Stimulated activated CD4-positive, alpha-beta T cell treated with anti-CD3 and anti-CD28 coated beads, Interleukin-4, amount 100 ng/mL, for 24 hours (primary cell): ENCODE measurements at regions not wholly inside any gene's neighbourhood (a gene's known extent, or its start where the extent isn't known, plus 50 kb on each side); places are given as distances from the start of the nearest gene placed in this dataset.
"Not testable (repeated sequence)": the region's sequence is repeated elsewhere in the genome, so short reads cannot be mapped to it uniquely, and the experiment has no call there.

Experiments
- DNase-seq: peaks from one replicate; pipeline ENCODE4 v3.0.0-alpha.2; 2020

DNA sequence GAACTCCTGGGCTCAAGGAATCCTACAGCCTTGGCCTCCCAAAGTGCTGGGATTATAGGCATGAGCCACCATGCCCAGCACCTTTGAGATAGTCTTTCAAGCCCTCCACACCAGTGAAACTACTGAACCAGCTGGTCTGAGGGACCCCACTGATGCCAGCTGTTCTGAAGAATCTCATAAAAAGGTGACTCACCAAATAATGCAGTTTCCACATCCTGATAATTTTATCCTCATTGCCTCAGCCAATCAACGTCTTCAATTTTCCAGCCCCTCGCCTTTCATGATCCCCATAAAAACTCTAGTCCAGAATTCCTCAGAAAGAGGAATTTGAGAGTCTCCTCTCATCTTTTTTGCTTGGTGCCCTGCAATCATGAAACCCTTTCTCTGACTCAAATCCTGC is 1691.6 kb upstream of the LRRTM3 start:
- no peak for DNase-seq

DNA sequence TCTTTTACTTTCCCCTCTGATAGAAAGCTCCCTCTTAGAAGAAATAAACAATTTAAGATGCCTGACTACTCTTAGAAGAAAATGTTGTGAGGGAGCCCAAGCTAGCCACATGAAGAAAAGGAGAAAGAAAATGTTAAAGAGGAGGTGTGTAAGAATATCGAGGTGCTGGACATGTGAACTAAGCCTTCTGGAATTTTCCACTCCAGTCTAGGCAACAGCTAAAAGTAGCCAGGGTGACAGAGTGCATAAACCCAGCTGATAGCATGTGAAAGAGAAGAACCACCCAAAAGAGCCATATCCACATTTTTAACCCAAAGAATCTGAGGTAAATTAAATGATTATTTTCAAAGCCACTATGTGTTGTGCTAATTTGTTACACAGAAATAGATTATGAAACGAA is 1690.6 kb upstream of the LRRTM3 start:
- no peak for DNase-seq

GRCh38 chr10:65235846-65236245 is 1690.0 kb upstream of the LRRTM3 start:
- no peak for DNase-seq

GRCh38 chr10:65265451-65265954 is 1660.3 kb upstream of the LRRTM3 start:
- no peak for DNase-seq

DNA sequence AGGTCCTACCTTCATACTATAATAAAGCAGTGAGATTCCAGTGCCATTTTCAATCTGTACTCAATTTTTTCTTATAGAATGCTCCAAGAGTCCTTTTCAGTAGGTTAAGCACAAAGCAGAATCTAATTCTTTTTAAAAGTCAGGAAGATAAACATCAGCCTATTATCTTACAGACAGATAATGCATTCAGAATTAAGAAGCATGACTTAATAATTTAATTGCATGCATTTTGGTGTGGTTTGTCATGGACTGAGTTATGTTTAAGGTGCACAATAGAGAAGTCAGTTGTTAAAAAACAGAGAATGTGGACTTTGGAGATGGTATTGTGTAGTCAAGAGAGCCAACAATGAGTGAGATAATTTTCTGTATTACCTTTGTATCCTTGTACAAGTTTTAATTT is 1656.3 kb upstream of the LRRTM3 start:
- DNase-seq, result not testable (repeated sequence)

- no peak for DNase-seq
Observed at GRCh38 chr10:65270969-65271368, 1654.9 kb upstream of the LRRTM3 start.

GRCh38 chr10:65273115-65273514 is 1652.7 kb upstream of the LRRTM3 start:
- DNase-seq, result no peak

DNA sequence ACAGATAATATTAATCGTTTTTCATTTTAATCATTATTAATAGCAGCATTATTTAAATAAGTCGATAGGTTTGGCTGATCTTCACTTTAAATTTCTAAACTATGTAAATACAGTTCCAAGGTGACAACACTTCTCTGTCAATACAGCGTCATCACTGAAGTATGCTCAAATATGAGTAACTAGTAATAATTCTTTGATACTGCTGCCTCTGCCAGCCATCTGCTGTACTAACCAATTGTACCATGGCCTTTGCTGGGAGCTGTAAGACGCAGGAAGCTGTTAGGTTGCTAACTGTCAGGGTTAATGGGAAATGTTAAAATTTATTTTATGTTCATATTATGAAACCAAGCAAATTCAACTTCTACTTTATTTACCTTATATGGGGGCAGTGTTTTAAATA is 1650.5 kb upstream of the LRRTM3 start:
- DNase-seq, result no peak

GRCh38 chr10:65284495-65285041 is 1641.3 kb upstream of the LRRTM3 start:
- DNase-seq, result no peak

DNA sequence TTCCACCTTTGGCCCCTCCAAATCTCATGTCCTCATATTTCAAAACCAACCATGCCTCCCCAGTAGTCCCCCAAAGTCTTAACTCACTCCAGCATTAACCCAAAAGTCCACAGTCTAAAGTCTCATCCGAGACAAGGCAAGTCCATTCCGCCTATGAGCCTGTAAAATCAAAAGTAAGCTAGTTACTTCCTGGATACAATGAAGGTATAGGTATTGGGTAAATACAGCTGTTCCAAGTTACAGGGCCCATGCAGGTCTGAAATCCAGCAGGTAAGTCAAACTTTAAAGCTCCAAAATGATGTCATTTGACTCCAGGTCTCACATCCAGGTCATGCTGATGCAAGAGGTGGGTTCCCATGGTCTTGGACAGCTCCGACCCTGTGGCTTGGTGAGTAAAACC is 1640.1 kb upstream of the LRRTM3 start:
- not testable (repeated sequence) for DNase-seq

DNA sequence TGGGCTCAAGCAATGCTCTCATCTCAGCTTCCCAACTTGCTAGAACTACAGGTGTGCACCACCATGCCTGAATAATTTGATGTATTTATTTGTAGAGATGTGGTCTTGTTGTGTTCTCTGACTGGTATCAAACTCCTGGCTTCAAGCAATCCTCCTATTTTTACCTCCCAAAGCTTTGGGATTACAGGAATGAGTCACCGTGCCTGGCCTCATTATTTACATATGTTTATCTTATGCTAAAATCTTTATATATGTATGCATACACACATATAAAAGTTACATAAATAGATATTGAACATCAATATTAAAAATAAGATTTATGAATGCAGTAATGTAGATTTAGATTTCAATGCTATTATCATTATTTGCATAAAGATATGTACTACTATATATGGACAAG is 1634.5 kb upstream of the LRRTM3 start:
- DNase-seq, result no peak

DNA sequence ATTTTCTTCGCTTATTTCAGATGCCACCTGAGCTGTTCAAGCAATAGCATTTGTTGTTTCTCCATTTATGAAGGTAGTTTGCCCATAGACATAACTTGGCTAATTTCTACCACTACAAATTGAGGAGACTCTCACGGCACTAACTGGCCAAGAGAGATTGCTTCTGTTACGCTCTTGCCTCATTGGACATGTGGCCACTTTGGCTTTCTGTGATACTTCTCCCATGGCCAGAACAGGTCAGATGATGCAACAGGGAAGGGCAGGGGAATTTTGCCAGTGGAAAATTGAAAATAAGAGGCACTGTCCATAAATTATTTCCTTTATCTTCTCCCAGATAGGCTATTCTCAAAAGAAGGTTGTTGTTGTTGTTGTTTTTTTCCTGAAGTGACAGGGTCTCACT is 1633.3 kb upstream of the LRRTM3 start:
- DNase-seq, result no peak

- DNase-seq, result no peak
Observed at GRCh38 chr10:65294329-65294728, 1631.5 kb upstream of the LRRTM3 start.

DNA sequence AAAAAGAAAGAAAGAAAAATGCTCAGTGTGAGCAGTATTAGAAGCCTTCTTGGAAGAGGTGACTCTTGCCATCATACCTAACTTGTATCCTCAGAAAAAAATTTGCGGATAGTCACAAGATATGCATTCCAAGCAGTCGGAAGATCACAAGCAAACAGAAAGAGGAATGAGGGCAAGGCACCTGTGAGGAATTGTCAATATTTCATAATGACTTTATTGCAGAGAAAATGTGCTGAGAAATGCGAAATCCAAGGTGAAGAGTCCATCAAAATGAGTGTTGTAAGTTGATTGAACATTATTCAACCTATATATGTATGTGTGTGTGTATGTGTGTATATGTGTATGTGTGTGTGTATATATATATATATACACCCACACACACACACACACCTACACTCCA is 1624.7 kb upstream of the LRRTM3 start:
- DNase-seq, result no peak

GRCh38 chr10:65306201-65306600 is 1619.6 kb upstream of the LRRTM3 start:
- no peak for DNase-seq

DNA sequence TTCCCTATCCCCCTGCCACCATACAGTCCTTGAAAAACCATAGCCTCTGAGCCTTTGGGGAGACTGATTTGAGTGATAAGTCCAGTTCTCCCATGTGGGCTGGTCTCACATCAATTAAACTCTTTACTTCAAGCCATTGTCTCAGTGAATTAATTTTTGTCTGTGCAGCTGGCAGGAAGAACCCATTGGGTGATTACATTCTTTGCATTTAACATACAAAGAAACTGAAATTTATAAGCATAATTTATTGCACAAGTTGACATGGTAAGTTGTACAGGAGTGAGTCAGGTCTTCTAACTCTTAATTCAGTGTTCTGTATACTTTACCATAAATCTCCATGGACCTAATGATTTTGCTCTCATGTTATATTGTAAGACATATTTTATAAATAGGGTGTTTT is 1613.0 kb upstream of the LRRTM3 start:
- no peak for DNase-seq

DNA sequence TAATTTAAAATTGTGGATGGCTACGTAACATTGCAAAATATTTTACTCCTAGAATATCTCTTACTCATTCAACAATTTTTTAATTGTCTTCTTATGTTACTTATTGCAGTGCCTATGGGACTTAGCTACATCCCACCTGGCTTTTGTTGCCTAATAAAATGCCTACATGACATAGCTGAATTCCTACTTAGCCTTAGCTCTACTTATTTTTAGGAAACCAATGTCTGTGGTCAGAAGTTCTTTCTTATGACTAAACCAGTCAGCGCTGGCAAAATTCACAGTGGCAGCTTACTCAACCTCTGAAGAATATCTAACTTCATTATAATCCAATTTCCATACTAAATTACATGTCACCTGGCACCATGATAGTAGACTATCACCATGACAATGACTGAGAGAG is 1612.4 kb upstream of the LRRTM3 start:
- DNase-seq, result no peak

GRCh38 chr10:65314253-65314652 is 1611.6 kb upstream of the LRRTM3 start:
- no peak for DNase-seq

- no peak for DNase-seq
Observed at GRCh38 chr10:65319493-65319892, 1606.3 kb upstream of the LRRTM3 start.

DNA sequence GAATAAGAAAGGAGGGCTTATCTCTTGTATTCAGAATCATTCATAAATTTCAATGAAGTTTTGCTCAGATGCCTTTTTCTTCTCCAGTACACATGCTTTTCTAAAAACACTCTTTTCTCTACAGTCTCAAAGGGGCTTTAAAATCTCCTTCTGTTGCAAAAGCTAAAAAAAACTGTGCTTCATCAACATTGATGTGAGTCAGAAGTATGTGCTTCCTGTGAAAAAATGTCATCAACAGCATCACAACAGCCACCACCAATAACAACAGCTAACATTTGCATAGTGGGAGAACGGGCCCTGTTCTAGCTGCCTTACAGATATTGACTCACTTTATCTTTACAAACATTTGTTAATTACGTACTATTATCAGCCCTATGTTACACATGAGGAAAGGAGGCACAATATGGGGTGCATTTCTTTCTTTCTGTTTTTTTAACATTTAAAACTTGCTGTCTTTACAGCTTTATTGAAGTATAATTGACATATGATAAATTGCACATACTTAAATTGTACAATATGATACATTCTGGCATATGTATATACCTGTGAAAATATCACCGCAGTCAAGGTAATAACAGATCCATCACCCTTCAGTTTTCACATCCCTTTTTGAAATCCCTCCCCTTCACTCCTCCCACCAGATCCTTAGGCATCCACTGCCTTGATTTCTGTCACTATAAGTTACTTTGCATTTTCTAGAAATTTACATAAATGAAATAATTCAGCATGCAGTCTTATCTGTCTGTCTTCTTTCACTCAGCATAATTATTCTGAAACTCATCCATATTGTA is 1605.4 kb upstream of the LRRTM3 start:
- DNase-seq, result no peak

DNA sequence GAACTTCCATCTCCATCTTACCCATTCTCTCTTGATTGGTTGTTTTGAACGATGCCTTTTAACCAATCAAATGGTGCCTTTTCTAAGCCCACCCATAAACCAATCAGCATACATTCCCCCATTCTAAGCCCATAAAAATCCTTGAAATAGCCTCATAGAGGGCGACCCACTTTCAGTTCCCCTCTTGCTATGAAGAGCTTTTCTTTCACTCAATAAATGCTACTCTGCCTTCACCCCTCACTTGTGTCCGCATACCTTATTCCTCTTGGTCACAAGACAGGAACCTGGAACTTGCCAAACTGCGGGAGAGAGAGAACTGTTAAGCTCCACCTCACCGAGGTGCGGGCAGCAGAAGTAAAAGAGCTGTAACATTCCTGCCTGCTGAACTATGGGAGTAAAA is 1602.0 kb upstream of the LRRTM3 start:
- no peak for DNase-seq

GRCh38 chr10:65325913-65326312 is 1599.9 kb upstream of the LRRTM3 start:
- DNase-seq, result no peak

GRCh38 chr10:65328486-65328885 is 1597.3 kb upstream of the LRRTM3 start:
- no peak for DNase-seq

GRCh38 chr10:65335311-65335710 is 1590.5 kb upstream of the LRRTM3 start:
- DNase-seq, result no peak

GRCh38 chr10:65340340-65340739 is 1585.5 kb upstream of the LRRTM3 start:
- DNase-seq, result no peak
